H9 (cell line): ENCODE measurements at regions not wholly inside any gene's neighbourhood (a gene's known extent, or its start where the extent isn't known, plus 50 kb on each side); places are given as distances from the start of the nearest gene placed in this dataset.

Experiments used
- DNase-seq: peaks from one replicate; pipeline ENCODE4 v3.0.0-alpha.2; 2017
- H2AFZ ChIP-seq: one replicate; pipeline ENCODE4 v1.6.1; 2013; ENCODE audit warnings: mild to moderate bottlenecking, low read length, control low read depth, moderate library complexity
- H2AK5ac ChIP-seq: 2 replicates; pipeline ENCODE4 v1.6.1; 2013; ENCODE audit warnings: low read length, control low read depth, mixed read lengths; ENCODE audit not compliant: insufficient read length
- H2BK120ac ChIP-seq: one replicate; pipeline ENCODE4 v1.6.1; 2013; ENCODE audit warnings: low read depth, mild to moderate bottlenecking, low read length, control low read depth, inconsistent platforms; ENCODE audit not compliant: poor library complexity, severe bottlenecking
- H2BK12ac ChIP-seq: 2 replicates; pipeline ENCODE4 v1.6.1; 2013; ENCODE audit warnings: low read length, control low read depth, mixed read lengths, low read depth; ENCODE audit not compliant: insufficient read length
- H2BK15ac ChIP-seq: 2 replicates; pipeline ENCODE4 v1.6.1; 2013; ENCODE audit warnings: low read depth, low read length, control low read depth
- H2BK20ac ChIP-seq: one replicate; pipeline ENCODE4 v1.6.1; 2013; ENCODE audit warnings: low read depth, mild to moderate bottlenecking, low read length, control low read depth, inconsistent platforms; ENCODE audit not compliant: poor library complexity, severe bottlenecking
- H2BK5ac ChIP-seq: 2 replicates; pipeline ENCODE4 v1.6.1; 2013; ENCODE audit warnings: low read length, control low read depth, mixed read lengths; ENCODE audit not compliant: insufficient read length
- H3K14ac ChIP-seq: 2 replicates; pipeline ENCODE4 v1.6.1; 2013; ENCODE audit warnings: low read length, control low read depth; ENCODE audit not compliant: insufficient read depth
- H3K18ac ChIP-seq: 2 replicates; pipeline ENCODE4 v1.6.1; 2013; ENCODE audit warnings: low read depth, mild to moderate bottlenecking, mixed read lengths, low read length, control low read depth; ENCODE audit not compliant: insufficient read length
- H3K23ac ChIP-seq: 2 replicates; pipeline ENCODE4 v1.6.1; 2013; ENCODE audit warnings: low read length, control low read depth, mixed read lengths, low read depth; ENCODE audit not compliant: insufficient read length
- H3K23me2 ChIP-seq: 2 replicates; pipeline ENCODE4 v1.6.1; 2013; ENCODE audit warnings: low read depth, mild to moderate bottlenecking, mixed read lengths, low read length, control low read depth; ENCODE audit not compliant: insufficient read length, poor library complexity, severe bottlenecking
- H3K27ac ChIP-seq: 2 replicates; pipeline ENCODE4 v1.5.1; 2013; ENCODE audit warnings: low read length, control low read depth, mixed read lengths, low read depth; ENCODE audit not compliant: insufficient read length
- H3K27me3 ChIP-seq: 2 replicates; pipeline ENCODE4 v1.6.1; 2013; ENCODE audit warnings: low read length, control low read depth, inconsistent platforms; ENCODE audit not compliant: insufficient read depth
- H3K4ac ChIP-seq: 2 replicates; pipeline ENCODE4 v1.6.1; 2013; ENCODE audit warnings: low read depth, mild to moderate bottlenecking, control low read depth, inconsistent platforms, low read length, moderate library complexity
- H3K4me1 ChIP-seq: 2 replicates; pipeline ENCODE4 v1.6.1; 2013; ENCODE audit warnings: low read length, control low read depth, inconsistent platforms; ENCODE audit not compliant: insufficient read depth
- H3K4me2 ChIP-seq: 2 replicates; pipeline ENCODE4 v1.6.1; 2013; ENCODE audit warnings: low read length, control low read depth, mixed read lengths; ENCODE audit not compliant: insufficient read length, insufficient read depth
- H3K56ac ChIP-seq: 2 replicates; pipeline ENCODE4 v1.6.1; 2013; ENCODE audit warnings: low read depth, mild to moderate bottlenecking, mixed read lengths, low read length, control low read depth; ENCODE audit not compliant: insufficient read length
- H3K79me1 ChIP-seq: 2 replicates; pipeline ENCODE4 v1.6.1; 2013; ENCODE audit warnings: low read depth, mild to moderate bottlenecking, moderate library complexity, low read length, control low read depth, inconsistent platforms; ENCODE audit not compliant: insufficient read depth, poor library complexity, severe bottlenecking
- H3K79me2 ChIP-seq: 2 replicates; pipeline ENCODE4 v1.6.1; 2013; ENCODE audit warnings: low read length, control low read depth, inconsistent platforms; ENCODE audit not compliant: insufficient read depth
- H3K9ac ChIP-seq: 2 replicates; pipeline ENCODE4 v1.6.1; 2013; ENCODE audit warnings: low read length, control low read depth, mixed read lengths; ENCODE audit not compliant: insufficient read length; ENCODE audit errors: extremely low read depth
- H3K9me3 ChIP-seq: one replicate; pipeline ENCODE4 v1.6.1; 2013; ENCODE audit warnings: low read depth, low read length, inconsistent platforms; ENCODE audit not compliant: control insufficient read depth
- H3T11ph ChIP-seq: one replicate; pipeline ENCODE4 v1.6.1; 2013; ENCODE audit warnings: mild to moderate bottlenecking, low read length, control low read depth, inconsistent platforms
- H4K20me1 ChIP-seq: one replicate; pipeline ENCODE4 v1.6.1; 2013; ENCODE audit not compliant: control insufficient read depth, insufficient read length, insufficient read depth
- H4K5ac ChIP-seq: 2 replicates; pipeline ENCODE4 v1.6.1; 2013; ENCODE audit warnings: low read depth, mild to moderate bottlenecking, mixed read lengths, low read length, control low read depth; ENCODE audit not compliant: insufficient read length
- H4K8ac ChIP-seq: replicated peaks from 2 replicates; pipeline ENCODE4 v1.6.1; 2013; ENCODE audit warnings: low read length, control low read depth, mixed read lengths, low read depth; ENCODE audit not compliant: insufficient read length
- H4K91ac ChIP-seq: 2 replicates; pipeline ENCODE4 v1.6.1; 2013; ENCODE audit warnings: low read depth, mild to moderate bottlenecking, moderate library complexity, mixed read lengths, low read length, control low read depth; ENCODE audit not compliant: insufficient read length
- H3K27ac Mint-ChIP-seq, 3 experiments: 2 replicates in 2 of 3; 3 replicates in 1 of 3; pipeline ENCODE4 v1.8.0; 2020 to 2021; ENCODE audit warnings: mixed read lengths in 3 of 3, mild to moderate bottlenecking in 1 of 3, moderate library complexity in 1 of 3
- H3K27me3 Mint-ChIP-seq: 2 replicates; pipeline ENCODE4 v1.8.0; 2021; ENCODE audit warnings: low read depth, mild to moderate bottlenecking, moderate library complexity, mixed read lengths
- H3K36me3 Mint-ChIP-seq, 3 experiments: 2 replicates in 2 of 3; 3 replicates in 1 of 3; pipeline ENCODE4 v1.8.0; 2020 to 2021; ENCODE audit warnings: low read depth in 3 of 3, mixed read lengths in 3 of 3; ENCODE audit not compliant: insufficient read depth in 1 of 3
- H3K4me1 Mint-ChIP-seq, 2 experiments: 2 replicates each; pipeline ENCODE4 v1.8.0; 2020; ENCODE audit warnings: mixed read lengths in 2 of 2
- H3K4me3 Mint-ChIP-seq, 2 experiments: 2 replicates in 1 of 2; 3 replicates in 1 of 2; pipeline ENCODE4 v1.8.0; 2020 to 2021; ENCODE audit warnings: mild to moderate bottlenecking in 2 of 2, mixed read lengths in 2 of 2, moderate library complexity in 1 of 2
- H3K9me3 Mint-ChIP-seq, 2 experiments: 2 replicates in 1 of 2; 3 replicates in 1 of 2; pipeline ENCODE4 v1.8.0; 2020; ENCODE audit warnings: mild to moderate bottlenecking in 2 of 2, mixed read lengths in 2 of 2, moderate library complexity in 1 of 2
- CTCF ChIP-seq: fragments of 200-600 bp; sonication (generic); conservative IDR thresholded peaks from 3 replicates; pipeline ENCODE4 v1.8.0; 2021; ENCODE audit warnings: antibody characterized with exemption, mild to moderate bottlenecking
- WGBS: extraction: QIAGEN DNeasy Blood & Tissue Kit; methylation state at CpG from one replicate; pipeline ENCODE4 v1.1.7; 2013; ENCODE audit warnings: missing lambda C conversion rate, low lambda C conversion rate, mixed read lengths; ENCODE audit not compliant: insufficient read length; ENCODE audit errors: extremely low coverage; 5-methylcytosine and 5-hydroxymethylcytosine counted together

DNA sequence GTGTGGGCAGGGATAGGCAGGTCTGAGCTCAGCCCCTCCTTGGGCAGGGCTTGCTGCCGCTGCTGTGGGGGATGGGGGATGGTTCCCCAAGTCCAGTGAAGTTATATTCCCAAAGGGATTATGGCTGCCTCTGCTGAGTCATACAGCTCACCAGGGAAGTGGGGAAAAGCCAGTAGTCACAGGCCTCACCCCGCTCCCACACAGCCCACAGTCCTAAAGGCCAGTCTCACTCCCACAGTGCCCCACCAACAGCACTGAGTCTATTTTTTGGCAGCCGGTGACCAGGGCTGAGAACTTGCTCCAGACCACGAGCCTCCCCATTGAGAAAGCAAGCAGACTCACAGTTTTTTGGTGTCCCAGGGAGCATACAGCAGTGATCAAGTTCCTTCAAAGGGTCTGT is 173.3 kb downstream of the OSR1 start:
- Histone ChIP-seq H3K27me3 (no peaks in the 10 kb centered on the region), H4K20me1 (no peaks in the 10 kb centered on the region), H3K4ac (no peak overlapping the region), H3K18ac (no peak overlapping the region), H3T11ph (no peak overlapping the region), H2BK12ac (no peak overlapping the region), H3K56ac (no peak overlapping the region), H3K23ac (no peak overlapping the region), H2BK15ac (no peak overlapping the region), H2AFZ (no peak overlapping the region), H2BK5ac (no peak overlapping the region), H3K79me1 (no peaks in the 10 kb centered on the region), H3K79me2 (no peaks in the 10 kb centered on the region), H4K8ac (no peak overlapping the region), H3K14ac (no peak overlapping the region), H4K91ac (no peak overlapping the region), H3K4me2 (no peak overlapping the region), H3K9ac (no peak overlapping the region), H3K9me3 (no peaks in the 10 kb centered on the region), H3K4me1 (no peaks in the 10 kb centered on the region), H3K27ac (no peak overlapping the region), H4K5ac (no peak overlapping the region), H2BK120ac (no peak overlapping the region), H3K23me2 (no peaks in the 10 kb centered on the region), H2AK5ac (no peak overlapping the region), H2BK20ac (no peak overlapping the region)
- H3K36me3 Mint-ChIP-seq: peaks cover 0 to 12% (median 6%) of the 10 kb centered on the region in 3 experiments; a peak in 4 of 7 replicates
- peak overlapping the region in 2 of 3 experiments; percentile 18 to 94; a peak in 1 of 7 replicates for H3K27ac Mint-ChIP-seq
- TF ChIP-seq CTCF: no peak
- H3K9me3 Mint-ChIP-seq: peaks cover 11 to 12% of the 10 kb centered on the region in 2 experiments; a peak in 4 of 5 replicates
- H3K4me3 Mint-ChIP-seq: no peak overlapping the region
- no peak for DNase-seq
- H3K4me1 Mint-ChIP-seq: no peaks in the 10 kb centered on the region
- H3K27me3 Mint-ChIP-seq: no peaks in the 10 kb centered on the region
- WGBS: no CpG with 5 or more reads among the region's 4 CpGs
